ENCODE measurements at regions not wholly inside any gene's neighbourhood (a gene's known extent, or its start where the extent isn't known, plus 50 kb on each side); places are given as distances from the start of the nearest gene placed in this dataset.

DNA sequence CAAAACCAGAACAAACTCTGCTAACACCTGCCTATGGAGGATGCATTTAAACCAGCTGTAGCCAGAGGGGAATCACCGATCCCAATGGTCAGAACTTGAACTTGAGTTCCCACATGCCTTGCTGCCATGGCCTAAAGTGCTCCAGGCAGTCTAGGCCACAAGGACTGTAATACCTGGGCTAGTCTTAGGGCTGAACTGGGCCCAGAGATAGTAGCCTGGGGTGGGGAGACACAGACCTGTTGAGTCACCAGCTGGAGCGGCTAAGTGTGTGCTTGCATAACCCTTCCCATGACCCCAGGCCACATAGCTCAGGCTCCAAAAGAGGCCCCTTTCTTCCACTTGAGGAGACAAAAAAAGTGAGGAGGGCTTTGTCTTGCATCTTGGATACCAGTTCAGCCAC lies 515.0 kb upstream of the DDX18 start:
- TF ChIP-seq POLR2A (IDR thresholded peaks at IDR 0.05; ENCODE audit: low read depth, low read length) = no peak
- TF ChIP-seq POLR2AphosphoS5 (IDR thresholded peaks at IDR 0.05; ENCODE audit: low read depth, low read length) = no peak
